Kidney (tissue), 13 donors: ENCODE measurements at regions not wholly inside any gene's neighbourhood (a gene's known extent, or its start where the extent isn't known, plus 50 kb on each side); places are given as distances from the start of the nearest gene placed in this dataset.

Experiments
- DNase-seq, 5 donors: peaks; one replicate each; pipeline ENCODE4 v3.0.0-alpha.2; 2013 to 2020
- FAIRE-seq: peaks from 2 replicates; lab custom pipeline; 2012; peaks lifted over from hg19 to GRCh38; lab: Jason Lieb, UNC
- H3K27ac ChIP-seq, 2 donors: one replicate each; pipeline ENCODE4 v1.7.0; 2013; ENCODE audit warnings: low read depth in 2 of 2, low read length in 2 of 2, inconsistent platforms in 1 of 2
- H3K27me3 ChIP-seq: one replicate; pipeline ENCODE4 v1.7.1; 2013; ENCODE audit warnings: low read length, inconsistent platforms; ENCODE audit not compliant: control insufficient read depth, insufficient read depth
- H3K36me3 ChIP-seq, 3 donors: one replicate each; pipeline versions ENCODE4 v1.7.0 to v1.7.1; 2013; ENCODE audit warnings: low read length in 3 of 3, control low read depth in 1 of 3, inconsistent platforms in 1 of 3; ENCODE audit not compliant: insufficient read depth in 3 of 3, control insufficient read depth in 2 of 3
- H3K4me1 ChIP-seq, 3 donors: one replicate each; pipeline versions ENCODE4 v1.7.0 to v1.7.1; 2013; ENCODE audit warnings: low read length in 3 of 3, inconsistent platforms in 1 of 3, low read depth in 1 of 3; ENCODE audit not compliant: control insufficient read depth in 2 of 3, insufficient read depth in 2 of 3
- H3K4me3 ChIP-seq, 3 donors: one replicate each; pipeline versions ENCODE4 v1.7.0 to v1.8.1; 2013; ENCODE audit warnings: low read length in 3 of 3, control low read depth in 1 of 3, inconsistent platforms in 1 of 3
- H3K9ac ChIP-seq, 3 donors: one replicate each; pipeline versions ENCODE4 v1.7.0 to v1.7.1; 2013; ENCODE audit warnings: low read length in 3 of 3, control low read depth in 1 of 3, inconsistent platforms in 1 of 3
- H3K9me3 ChIP-seq, 3 donors: one replicate each; pipeline versions ENCODE4 v1.7.0 to v1.7.1; 2013; ENCODE audit warnings: low read length in 3 of 3, control low read depth in 1 of 3, inconsistent platforms in 1 of 3; ENCODE audit not compliant: control insufficient read depth in 2 of 3, insufficient read depth in 1 of 3
- CTCF ChIP-seq: IDR thresholded peaks from 3 replicates; pipeline ENCODE4 v1.5.1; 2012; ENCODE audit warnings: mild to moderate bottlenecking, moderate library complexity, borderline replicate concordance; ENCODE audit not compliant: insufficient read depth; ENCODE audit errors: extremely low read depth
- intact Hi-C: fragments of 100-400 bp; cut with DNase I; formaldehyde crosslinking; loops from one replicate; pipeline ENCODE4 v1.11.1; 2022
- donor health status: control.
- donor health status: control.
- donor health status: control.
- donor health status: control.
- donor health status: control.
- donor health status: DM: yes; HTN: yes; CAD: no.
- donor health status: Normal renal cell carcinoma (clear cell type).

GRCh38 chr6:113736978-113737377, 120.2 kb upstream of the MARCKS start:
- FAIRE-seq: no peak
- DNase-seq: no peak

GRCh38 chr6:113739041-113739655, 118.0 kb upstream of the MARCKS start:
- H3K27me3 ChIP-seq: no peaks in the 10 kb centered on the region

More at GRCh38 chr6:113736978-113737377, 120.2 kb upstream of the MARCKS start:
- no peaks in the 10 kb centered on the region for H3K36me3 ChIP-seq
- H3K9ac ChIP-seq: no peak overlapping the region
- intact Hi-C loops: no loop called here
- H3K27ac ChIP-seq: no peak overlapping the region
- no peak for TF ChIP-seq CTCF
- no peaks in the 10 kb centered on the region for H3K9me3 ChIP-seq
- H3K27me3 ChIP-seq: no peaks in the 10 kb centered on the region
- no peaks in the 10 kb centered on the region for H3K4me1 ChIP-seq
- H3K4me3 ChIP-seq: no peak overlapping the region

GRCh38 chr6:113741651-113742050, 115.5 kb upstream of the MARCKS start:
- Histone ChIP-seq H3K36me3 (no peaks in the 10 kb centered on the region), H3K4me1 (no peaks in the 10 kb centered on the region), H3K9ac (no peak overlapping the region), H3K27ac (no peak overlapping the region), H3K4me3 (no peak overlapping the region), H3K27me3 (no peaks in the 10 kb centered on the region), H3K9me3 (no peaks in the 10 kb centered on the region)
- intact Hi-C loops: no loop called here
- TF ChIP-seq CTCF: no peak
- DNase-seq (no peak), FAIRE-seq (no peak)

More at GRCh38 chr6:113739041-113739655, 118.0 kb upstream of the MARCKS start:
- Histone ChIP-seq H3K9me3 (no peaks in the 10 kb centered on the region), H3K27ac (no peak overlapping the region), H3K9ac (no peak overlapping the region), H3K36me3 (no peaks in the 10 kb centered on the region), H3K4me1 (no peaks in the 10 kb centered on the region), H3K4me3 (no peak overlapping the region)
- FAIRE-seq (no peak), DNase-seq (no peak)
- intact Hi-C loops: no loop called here
- TF ChIP-seq CTCF: no peak

GRCh38 chr6:113742342-113742741, 114.8 kb upstream of the MARCKS start:
- Histone ChIP-seq H3K27ac (no peak overlapping the region), H3K9me3 (no peaks in the 10 kb centered on the region), H3K27me3 (no peaks in the 10 kb centered on the region), H3K4me3 (no peak overlapping the region), H3K4me1 (no peaks in the 10 kb centered on the region), H3K9ac (no peak overlapping the region), H3K36me3 (no peaks in the 10 kb centered on the region)
- no peak for FAIRE-seq
- intact Hi-C loops: no loop called here
- DNase-seq: no peak
- no peak for TF ChIP-seq CTCF
